Chondrocyte (in vitro differentiated cells): ENCODE measurements at regions not wholly inside any gene's neighbourhood (a gene's known extent, or its start where the extent isn't known, plus 50 kb on each side); places are given as distances from the start of the nearest gene placed in this dataset.
A peak's percentile ranks its signal among the peaks of the same experiment; 100 is the strongest.

ENCODE experiments used
- DNase-seq: peaks from one replicate; pipeline ENCODE4 v3.0.0; 2021; ENCODE audit warnings: mixed read lengths, low spot score
- H3K27ac Mint-ChIP-seq: one replicate; pipeline ENCODE4 v1.8.0; 2021; ENCODE audit warnings: mild to moderate bottlenecking, moderate library complexity, mixed read lengths; ENCODE audit not compliant: unreplicated experiment
- H3K27me3 Mint-ChIP-seq: 2 replicates; pipeline ENCODE4 v1.8.0; 2021; ENCODE audit warnings: low read depth, mixed read lengths
- H3K36me3 Mint-ChIP-seq: 2 replicates; pipeline ENCODE4 v1.8.0; 2021; ENCODE audit warnings: low read depth, mixed read lengths
- H3K4me1 Mint-ChIP-seq: 2 replicates; pipeline ENCODE4 v1.8.0; 2021; ENCODE audit warnings: low read depth, mild to moderate bottlenecking, mixed read lengths
- H3K4me3 Mint-ChIP-seq: one replicate; pipeline ENCODE4 v1.8.0; 2021; ENCODE audit warnings: mild to moderate bottlenecking, moderate library complexity, mixed read lengths; ENCODE audit not compliant: unreplicated experiment
- H3K9me3 Mint-ChIP-seq: 2 replicates; pipeline ENCODE4 v1.8.0; 2021; ENCODE audit warnings: low read depth, mixed read lengths
- CTCF ChIP-seq: fragments of 200-600 bp; sonication (generic); IDR thresholded peaks from 2 replicates; pipeline ENCODE4 v1.5.0; 2021; ENCODE audit warnings: antibody characterized with exemption, mild to moderate bottlenecking, moderate library complexity

GRCh38 chr2:37825586-37825985 lies 99.5 kb upstream of the RMDN2 start:
- no peak for TF ChIP-seq CTCF
- Mint-ChIP-seq H3K27me3 (no peaks in the 10 kb centered on the region), H3K27ac (no peak overlapping the region), H3K4me1 (peaks cover 43% of the 10 kb centered on the region), H3K4me3 (no peak overlapping the region), H3K36me3 (no peaks in the 10 kb centered on the region), H3K9me3 (peaks cover 9% of the 10 kb centered on the region)
- no peak for DNase-seq

- no peaks in the 10 kb centered on the region for H3K9me3 Mint-ChIP-seq
- H3K36me3 Mint-ChIP-seq, result no peaks in the 10 kb centered on the region
- H3K27me3 Mint-ChIP-seq, result no peaks in the 10 kb centered on the region
- DNase-seq, result no peak
- H3K4me3 Mint-ChIP-seq, result no peak overlapping the region
- H3K27ac Mint-ChIP-seq, result no peak overlapping the region
- TF ChIP-seq CTCF, result no peak
- peaks cover 52% of the 10 kb centered on the region for H3K4me1 Mint-ChIP-seq
Observed at GRCh38 chr2:37826611-37827010, 98.5 kb upstream of the RMDN2 start.

GRCh38 chr2:37827455-37827854 lies 97.6 kb upstream of the RMDN2 start:
- DNase-seq, result no peak
- H3K27me3 Mint-ChIP-seq, result no peaks in the 10 kb centered on the region
- H3K4me3 Mint-ChIP-seq, result no peak overlapping the region
- TF ChIP-seq CTCF, result no peak
- no peaks in the 10 kb centered on the region for H3K9me3 Mint-ChIP-seq
- H3K27ac Mint-ChIP-seq, result peak overlapping the region; percentile 19
- H3K36me3 Mint-ChIP-seq, result no peaks in the 10 kb centered on the region
- H3K4me1 Mint-ChIP-seq, result peaks cover 54% of the 10 kb centered on the region

GRCh38 chr2:37827911-37828511 lies 97.1 kb upstream of the RMDN2 start:
- no peak overlapping the region for H3K4me3 Mint-ChIP-seq
- peak overlapping the region; percentile 73 for H3K27ac Mint-ChIP-seq
- no peak for DNase-seq

GRCh38 chr2:37829202-37829601 lies 95.9 kb upstream of the RMDN2 start:
- Mint-ChIP-seq H3K36me3 (no peaks in the 10 kb centered on the region), H3K27ac (peak overlapping the region; percentile 73), H3K4me1 (peaks cover 56% of the 10 kb centered on the region), H3K4me3 (no peak overlapping the region), H3K9me3 (no peaks in the 10 kb centered on the region), H3K27me3 (no peaks in the 10 kb centered on the region)
- no peak for TF ChIP-seq CTCF
- no peak for DNase-seq

More at GRCh38 chr2:37827911-37828511, 97.1 kb upstream of the RMDN2 start:
- Mint-ChIP-seq H3K36me3 (no peaks in the 10 kb centered on the region), H3K9me3 (no peaks in the 10 kb centered on the region), H3K4me1 (peaks cover 52% of the 10 kb centered on the region), H3K27me3 (no peaks in the 10 kb centered on the region)
- no peak for TF ChIP-seq CTCF
